ENCODE measurements at regions not wholly inside any gene's neighbourhood (a gene's known extent, or its start where the extent isn't known, plus 50 kb on each side); places are given as distances from the start of the nearest gene placed in this dataset.
"Not testable (repeated sequence)": the region's sequence is repeated elsewhere in the genome, so short reads cannot be mapped to it uniquely, and the experiment has no call there.

- H3K36me3 ChIP-seq (ENCODE audit: control insufficient read depth, insufficient read depth, low read length), result no peaks in the 10 kb centered on the region
These were observed 304.0 kb upstream of the TMEFF2 start for GRCh38 chr2:192498747-192499146.

GRCh38 chr2:192488158-192488557 is 293.4 kb upstream of the TMEFF2 start:
- not testable (repeated sequence) for DNase-seq; H3K4me1 ChIP-seq (ENCODE audit: control insufficient read depth, insufficient read depth, low read length, poor library complexity, severe bottlenecking); H3K4me3 ChIP-seq (ENCODE audit: insufficient read depth, low read depth, low read length, poor library complexity, severe bottlenecking); H3K27me3 ChIP-seq (replicated peaks; ENCODE audit: control insufficient read depth, insufficient read depth, low read length, poor library complexity, severe bottlenecking); H3K9me3 ChIP-seq (ENCODE audit: control insufficient read depth, low read length); H3K27ac ChIP-seq (ENCODE audit: insufficient read depth, low read length, poor library complexity, severe bottlenecking); H3K36me3 ChIP-seq (ENCODE audit: control insufficient read depth, insufficient read depth, low read length)

More at GRCh38 chr2:192498747-192499146, 304.0 kb upstream of the TMEFF2 start:
- Histone ChIP-seq H3K4me3 (ENCODE audit: insufficient read depth, low read depth, low read length, poor library complexity, severe bottlenecking) (no peak overlapping the region), H3K27ac (ENCODE audit: insufficient read depth, low read length, poor library complexity, severe bottlenecking) (no peak overlapping the region), H3K9me3 (ENCODE audit: control insufficient read depth, low read length) (no peaks in the 10 kb centered on the region), H3K4me1 (ENCODE audit: control insufficient read depth, insufficient read depth, low read length, poor library complexity, severe bottlenecking) (no peaks in the 10 kb centered on the region), H3K27me3 (replicated peaks; ENCODE audit: control insufficient read depth, insufficient read depth, low read length, poor library complexity, severe bottlenecking) (no peaks in the 10 kb centered on the region)
- no peak for DNase-seq

DNA sequence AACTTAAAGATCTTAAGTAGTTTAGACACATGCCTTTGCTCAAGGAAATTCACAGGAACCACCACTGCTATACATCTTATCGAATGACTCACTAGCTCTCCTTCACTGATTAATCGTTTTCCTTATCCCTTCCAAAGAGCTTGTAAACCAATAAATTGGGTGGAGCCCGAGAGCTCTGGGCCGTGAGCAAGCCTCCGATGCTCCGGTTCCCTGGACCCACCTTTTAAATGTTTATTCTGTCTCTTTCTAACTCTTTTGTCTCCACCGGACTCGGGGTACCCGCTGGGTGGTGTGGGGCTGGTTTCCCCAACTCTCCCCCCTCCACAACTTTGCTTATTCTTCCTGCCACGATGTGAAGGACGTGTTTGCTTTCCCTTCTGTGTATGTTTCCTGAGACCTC is 292.9 kb upstream of the TMEFF2 start:
- no peak overlapping the region for H3K27ac ChIP-seq (ENCODE audit: insufficient read depth, low read length, poor library complexity, severe bottlenecking)
- no peaks in the 10 kb centered on the region for H3K27me3 ChIP-seq (replicated peaks; ENCODE audit: control insufficient read depth, insufficient read depth, low read length, poor library complexity, severe bottlenecking)
- H3K9me3 ChIP-seq (ENCODE audit: control insufficient read depth, low read length), result no peaks in the 10 kb centered on the region
- H3K4me3 ChIP-seq (ENCODE audit: insufficient read depth, low read depth, low read length, poor library complexity, severe bottlenecking), result no peak overlapping the region
- no peak for DNase-seq
- H3K36me3 ChIP-seq (ENCODE audit: control insufficient read depth, insufficient read depth, low read length), result no peaks in the 10 kb centered on the region
- no peaks in the 10 kb centered on the region for H3K4me1 ChIP-seq (ENCODE audit: control insufficient read depth, insufficient read depth, low read length, poor library complexity, severe bottlenecking)

DNA sequence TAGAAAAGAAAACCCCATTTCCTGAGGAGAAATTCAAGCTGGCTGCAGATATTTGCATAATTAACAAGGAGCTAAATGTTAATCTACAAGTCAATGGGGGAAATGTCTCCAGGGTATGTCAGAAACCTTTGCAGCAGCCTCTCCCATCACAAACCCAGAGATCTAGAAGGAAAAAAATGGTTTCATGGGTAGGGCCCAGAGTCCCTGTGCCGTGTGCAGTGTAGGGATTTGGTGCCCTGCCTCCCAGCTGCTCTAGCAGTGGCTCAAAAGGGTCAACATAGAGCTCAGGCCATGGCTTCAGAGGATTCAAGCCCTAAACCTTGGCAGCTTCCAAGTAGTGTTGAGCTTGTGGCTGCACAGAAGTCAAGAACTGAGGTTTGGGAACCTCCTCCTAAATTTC is 290.2 kb upstream of the TMEFF2 start:
- H3K4me3 ChIP-seq (ENCODE audit: insufficient read depth, low read depth, low read length, poor library complexity, severe bottlenecking), result no peak overlapping the region
- DNase-seq, result no peak
- no peaks in the 10 kb centered on the region for H3K9me3 ChIP-seq (ENCODE audit: control insufficient read depth, low read length)
- no peak overlapping the region for H3K27ac ChIP-seq (ENCODE audit: insufficient read depth, low read length, poor library complexity, severe bottlenecking)
- no peaks in the 10 kb centered on the region for H3K36me3 ChIP-seq (ENCODE audit: control insufficient read depth, insufficient read depth, low read length)
- H3K27me3 ChIP-seq (replicated peaks; ENCODE audit: control insufficient read depth, insufficient read depth, low read length, poor library complexity, severe bottlenecking), result no peaks in the 10 kb centered on the region
- no peaks in the 10 kb centered on the region for H3K4me1 ChIP-seq (ENCODE audit: control insufficient read depth, insufficient read depth, low read length, poor library complexity, severe bottlenecking)

GRCh38 chr2:192480984-192481383 is 286.3 kb upstream of the TMEFF2 start:
- Histone ChIP-seq H3K4me1 (ENCODE audit: control insufficient read depth, insufficient read depth, low read length, poor library complexity, severe bottlenecking) (no peaks in the 10 kb centered on the region), H3K27me3 (replicated peaks; ENCODE audit: control insufficient read depth, insufficient read depth, low read length, poor library complexity, severe bottlenecking) (no peaks in the 10 kb centered on the region), H3K9me3 (ENCODE audit: control insufficient read depth, low read length) (no peaks in the 10 kb centered on the region), H3K36me3 (ENCODE audit: control insufficient read depth, insufficient read depth, low read length) (no peaks in the 10 kb centered on the region), H3K4me3 (ENCODE audit: insufficient read depth, low read depth, low read length, poor library complexity, severe bottlenecking) (no peak overlapping the region), H3K27ac (ENCODE audit: insufficient read depth, low read length, poor library complexity, severe bottlenecking) (no peak overlapping the region)
- DNase-seq, result no peak

DNA sequence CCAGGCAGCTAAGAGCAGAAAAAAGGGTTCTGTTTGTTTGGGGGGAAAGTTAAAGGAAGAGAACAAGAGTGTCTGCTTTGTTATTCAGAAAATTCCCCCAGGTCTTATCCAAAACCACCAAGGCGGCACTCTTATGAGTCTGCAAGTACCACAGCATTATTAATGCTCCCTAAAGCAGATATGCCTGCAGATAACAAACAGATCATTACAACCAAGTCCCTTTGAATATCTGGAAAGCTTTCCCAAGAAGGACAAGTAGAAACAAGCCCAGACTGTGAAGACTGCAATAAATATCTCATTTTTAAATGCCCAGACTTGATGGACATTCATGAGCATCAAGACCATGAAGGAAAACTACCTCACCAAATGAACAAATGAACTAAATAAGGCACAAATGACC is 278.6 kb upstream of the TMEFF2 start:
- no peak for DNase-seq
- no peaks in the 10 kb centered on the region for H3K4me1 ChIP-seq (ENCODE audit: control insufficient read depth, insufficient read depth, low read length, poor library complexity, severe bottlenecking)

GRCh38 chr2:192471982-192472381 is 277.2 kb upstream of the TMEFF2 start:
- Histone ChIP-seq H3K27ac (ENCODE audit: insufficient read depth, low read length, poor library complexity, severe bottlenecking) (no peak overlapping the region), H3K9me3 (ENCODE audit: control insufficient read depth, low read length) (no peaks in the 10 kb centered on the region), H3K4me3 (ENCODE audit: insufficient read depth, low read depth, low read length, poor library complexity, severe bottlenecking) (no peak overlapping the region), H3K27me3 (replicated peaks; ENCODE audit: control insufficient read depth, insufficient read depth, low read length, poor library complexity, severe bottlenecking) (no peaks in the 10 kb centered on the region), H3K36me3 (ENCODE audit: control insufficient read depth, insufficient read depth, low read length) (no peaks in the 10 kb centered on the region), H3K4me1 (ENCODE audit: control insufficient read depth, insufficient read depth, low read length, poor library complexity, severe bottlenecking) (no peaks in the 10 kb centered on the region)
- DNase-seq, result no peak

More for the DNA sequence above, 278.6 kb upstream of the TMEFF2 start:
- no peaks in the 10 kb centered on the region for H3K27me3 ChIP-seq (replicated peaks; ENCODE audit: control insufficient read depth, insufficient read depth, low read length, poor library complexity, severe bottlenecking)
- no peak overlapping the region for H3K4me3 ChIP-seq (ENCODE audit: insufficient read depth, low read depth, low read length, poor library complexity, severe bottlenecking)
- H3K36me3 ChIP-seq (ENCODE audit: control insufficient read depth, insufficient read depth, low read length), result no peaks in the 10 kb centered on the region
- H3K27ac ChIP-seq (ENCODE audit: insufficient read depth, low read length, poor library complexity, severe bottlenecking), result no peak overlapping the region
- no peaks in the 10 kb centered on the region for H3K9me3 ChIP-seq (ENCODE audit: control insufficient read depth, low read length)

GRCh38 chr2:192469612-192470011 is 274.9 kb upstream of the TMEFF2 start:
- DNase-seq, result no peak
- H3K36me3 ChIP-seq (ENCODE audit: control insufficient read depth, insufficient read depth, low read length), result no peaks in the 10 kb centered on the region

DNA sequence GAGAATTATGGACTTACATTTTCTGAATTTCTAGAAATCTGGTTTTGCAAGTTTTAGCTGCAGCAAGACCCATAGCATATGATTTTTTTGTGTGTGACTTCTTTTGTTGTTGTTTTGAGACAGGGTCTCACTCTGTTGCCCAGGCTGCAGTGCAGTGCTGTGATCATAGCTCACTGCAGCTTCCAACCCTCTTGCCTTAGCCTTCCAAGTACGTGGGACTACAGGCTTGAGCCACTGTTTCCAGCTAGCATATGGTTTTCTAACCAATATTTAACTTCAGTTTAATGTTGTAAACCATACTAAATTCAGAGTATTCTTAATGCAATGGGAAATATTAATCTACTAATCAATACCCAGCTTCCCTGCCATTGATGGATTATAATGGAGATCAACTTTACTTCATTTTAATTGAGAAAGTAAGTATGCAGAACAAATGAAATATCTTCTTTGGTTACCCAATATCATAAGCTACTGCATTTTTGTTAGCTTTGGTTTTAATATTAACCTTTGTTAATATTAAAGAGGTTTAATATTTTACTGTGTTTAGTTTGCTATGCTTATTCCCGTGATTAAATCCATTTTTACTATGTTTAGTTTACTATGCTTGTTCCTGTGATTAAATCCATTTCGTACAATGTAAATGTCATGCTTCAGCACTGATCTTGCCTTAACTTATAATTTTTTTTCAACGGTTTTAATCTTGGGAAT is 273.4 kb upstream of the TMEFF2 start:
- H3K36me3 ChIP-seq (ENCODE audit: control insufficient read depth, insufficient read depth, low read length), result no peaks in the 10 kb centered on the region
- no peak overlapping the region for H3K27ac ChIP-seq (ENCODE audit: insufficient read depth, low read length, poor library complexity, severe bottlenecking)
- H3K4me3 ChIP-seq (ENCODE audit: insufficient read depth, low read depth, low read length, poor library complexity, severe bottlenecking), result no peak overlapping the region
- no peak for DNase-seq
- H3K9me3 ChIP-seq (ENCODE audit: control insufficient read depth, low read length), result no peaks in the 10 kb centered on the region
- no peaks in the 10 kb centered on the region for H3K4me1 ChIP-seq (ENCODE audit: control insufficient read depth, insufficient read depth, low read length, poor library complexity, severe bottlenecking)
- H3K27me3 ChIP-seq (replicated peaks; ENCODE audit: control insufficient read depth, insufficient read depth, low read length, poor library complexity, severe bottlenecking), result no peaks in the 10 kb centered on the region

More at GRCh38 chr2:192469612-192470011, 274.9 kb upstream of the TMEFF2 start:
- Histone ChIP-seq H3K4me1 (ENCODE audit: control insufficient read depth, insufficient read depth, low read length, poor library complexity, severe bottlenecking) (no peaks in the 10 kb centered on the region), H3K4me3 (ENCODE audit: insufficient read depth, low read depth, low read length, poor library complexity, severe bottlenecking) (no peak overlapping the region), H3K27ac (ENCODE audit: insufficient read depth, low read length, poor library complexity, severe bottlenecking) (no peak overlapping the region), H3K27me3 (replicated peaks; ENCODE audit: control insufficient read depth, insufficient read depth, low read length, poor library complexity, severe bottlenecking) (no peaks in the 10 kb centered on the region), H3K9me3 (ENCODE audit: control insufficient read depth, low read length) (no peaks in the 10 kb centered on the region)

DNA sequence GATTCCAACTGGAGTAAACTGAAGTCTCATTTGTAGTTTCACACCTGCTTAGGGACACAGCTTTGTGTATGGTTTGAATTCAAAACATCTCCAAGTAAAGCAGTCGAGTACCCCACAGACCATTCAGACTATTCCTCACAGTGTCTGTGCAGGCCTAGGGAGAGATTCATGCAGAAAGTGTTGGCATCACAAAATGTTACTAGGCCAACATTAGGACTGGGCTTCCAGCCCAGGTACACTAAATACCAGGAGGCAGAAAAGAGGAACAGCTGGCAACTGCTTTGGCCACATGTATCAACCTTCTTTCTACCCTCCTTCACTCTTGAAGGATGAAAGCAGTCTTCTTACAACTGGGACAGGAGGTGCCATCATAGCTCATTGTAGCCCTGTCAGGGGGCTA is 270.4 kb upstream of the TMEFF2 start:
- no peak overlapping the region for H3K27ac ChIP-seq (ENCODE audit: insufficient read depth, low read length, poor library complexity, severe bottlenecking)
- no peak overlapping the region for H3K4me3 ChIP-seq (ENCODE audit: insufficient read depth, low read depth, low read length, poor library complexity, severe bottlenecking)
- H3K4me1 ChIP-seq (ENCODE audit: control insufficient read depth, insufficient read depth, low read length, poor library complexity, severe bottlenecking), result no peaks in the 10 kb centered on the region
- DNase-seq, result no peak
- no peaks in the 10 kb centered on the region for H3K36me3 ChIP-seq (ENCODE audit: control insufficient read depth, insufficient read depth, low read length)
- H3K9me3 ChIP-seq (ENCODE audit: control insufficient read depth, low read length), result no peaks in the 10 kb centered on the region
- H3K27me3 ChIP-seq (replicated peaks; ENCODE audit: control insufficient read depth, insufficient read depth, low read length, poor library complexity, severe bottlenecking), result no peaks in the 10 kb centered on the region
